ENCODE measurements at regions not wholly inside any gene's neighbourhood (a gene's known extent, or its start where the extent isn't known, plus 50 kb on each side); places are given as distances from the start of the nearest gene placed in this dataset.
"Not testable (repeated sequence)": the region's sequence is repeated elsewhere in the genome, so short reads cannot be mapped to it uniquely, and the experiment has no call there.

DNA sequence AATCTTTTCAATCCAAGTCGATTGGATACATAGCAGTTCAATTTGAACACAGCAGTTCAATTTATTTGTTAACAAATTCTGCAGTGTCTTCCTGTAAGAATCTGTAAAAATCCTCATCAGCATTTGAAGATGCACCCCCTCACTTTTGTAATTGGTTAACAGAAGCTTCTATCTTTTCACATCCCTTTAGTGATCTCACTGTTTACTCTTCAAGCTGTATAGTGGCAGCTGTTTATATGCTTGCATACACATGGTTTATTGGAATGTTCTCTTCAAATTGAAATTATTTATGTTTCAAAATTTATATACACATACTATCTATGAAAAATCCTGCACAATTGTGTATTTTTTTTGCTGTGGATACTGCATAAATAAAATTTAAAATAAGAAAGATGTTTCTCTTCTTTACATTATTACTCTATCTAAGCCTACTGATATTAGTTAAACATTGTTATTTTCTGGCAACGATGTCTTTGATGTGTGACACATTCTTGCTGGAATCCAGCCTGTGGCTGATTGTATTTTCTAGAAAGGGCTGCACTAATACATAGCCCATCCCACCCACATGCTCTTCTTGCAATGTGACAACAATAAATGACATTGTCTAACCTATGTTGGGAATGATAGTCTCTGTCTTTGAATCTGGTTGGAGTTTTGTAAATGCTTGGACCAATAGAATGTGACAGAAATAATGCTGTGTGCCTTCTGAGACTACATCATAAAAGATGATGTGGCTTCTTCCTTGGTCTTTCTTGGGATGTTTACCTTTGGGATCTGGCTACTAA, 573.0 kb downstream of the CD109 start:
- no peak for DNase-seq (ENCODE audit: extremely low spot score in 2 of 2)
- TF ChIP-seq, protein P1, sequence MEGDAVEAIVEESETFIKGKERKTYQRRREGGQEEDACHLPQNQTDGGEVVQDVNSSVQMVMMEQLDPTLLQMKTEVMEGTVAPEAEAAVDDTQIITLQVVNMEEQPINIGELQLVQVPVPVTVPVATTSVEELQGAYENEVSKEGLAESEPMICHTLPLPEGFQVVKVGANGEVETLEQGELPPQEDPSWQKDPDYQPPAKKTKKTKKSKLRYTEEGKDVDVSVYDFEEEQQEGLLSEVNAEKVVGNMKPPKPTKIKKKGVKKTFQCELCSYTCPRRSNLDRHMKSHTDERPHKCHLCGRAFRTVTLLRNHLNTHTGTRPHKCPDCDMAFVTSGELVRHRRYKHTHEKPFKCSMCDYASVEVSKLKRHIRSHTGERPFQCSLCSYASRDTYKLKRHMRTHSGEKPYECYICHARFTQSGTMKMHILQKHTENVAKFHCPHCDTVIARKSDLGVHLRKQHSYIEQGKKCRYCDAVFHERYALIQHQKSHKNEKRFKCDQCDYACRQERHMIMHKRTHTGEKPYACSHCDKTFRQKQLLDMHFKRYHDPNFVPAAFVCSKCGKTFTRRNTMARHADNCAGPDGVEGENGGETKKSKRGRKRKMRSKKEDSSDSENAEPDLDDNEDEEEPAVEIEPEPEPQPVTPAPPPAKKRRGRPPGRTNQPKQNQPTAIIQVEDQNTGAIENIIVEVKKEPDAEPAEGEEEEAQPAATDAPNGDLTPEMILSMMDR (IDR thresholded peaks at IDR 0.05), result no peak
- no peak for TF ChIP-seq POLR2A (IDR thresholded peaks at IDR 0.05)
- TF ChIP-seq POLR2AphosphoS5 (IDR thresholded peaks at IDR 0.05; ENCODE audit: insufficient read depth in 1 of 2, low read depth in 1 of 2), result no peak

DNA sequence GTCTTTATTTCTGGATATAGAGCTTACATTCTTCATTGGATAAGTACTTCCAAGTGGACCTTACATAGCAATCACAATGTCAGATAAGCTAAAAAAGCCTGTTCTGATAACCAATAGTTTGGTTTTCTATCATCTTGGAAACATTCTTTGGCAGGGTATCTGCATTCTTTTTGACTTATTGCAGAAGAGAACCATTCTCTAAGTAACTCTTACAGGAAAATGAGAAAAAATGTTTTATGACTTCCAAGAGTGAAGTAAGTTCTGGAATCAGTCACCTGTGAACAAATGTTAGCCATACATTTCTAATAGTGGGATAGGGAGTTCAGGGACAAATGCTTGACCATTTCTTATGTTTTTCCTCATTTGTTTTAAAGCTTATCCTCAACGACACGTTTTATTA, 564.0 kb downstream of the CD109 start:
- Histone ChIP-seq H3K9me3 (no peaks in the 10 kb centered on the region), H3K36me3 (no peaks in the 10 kb centered on the region), H3K27me3 (no peaks in the 10 kb centered on the region), H3K4me3 (no peak overlapping the region), H3K4me1 (no peaks in the 10 kb centered on the region), H3K27ac (no peak overlapping the region)
- DNase-seq (ENCODE audit: extremely low spot score in 2 of 2), result no peak
- intact Hi-C loops (cut with DNase I), result no loop called here
- TF ChIP-seq POLR2AphosphoS5 (IDR thresholded peaks at IDR 0.05; ENCODE audit: insufficient read depth in 1 of 2, low read depth in 1 of 2) (no peak), POLR2A (IDR thresholded peaks at IDR 0.05) (no peak)
- TF ChIP-seq, protein P1 (IDR thresholded peaks at IDR 0.05), result no peak

More for the DNA sequence above, 573.0 kb downstream of the CD109 start:
- no peaks in the 10 kb centered on the region for H3K9me3 ChIP-seq
- no peaks in the 10 kb centered on the region for H3K4me1 ChIP-seq
- no peak overlapping the region for H3K4me3 ChIP-seq
- H3K27ac ChIP-seq, result no peak overlapping the region
- no peaks in the 10 kb centered on the region for H3K36me3 ChIP-seq
- H3K27me3 ChIP-seq, result no peaks in the 10 kb centered on the region
- intact Hi-C loops (cut with DNase I), result no loop called here

DNA sequence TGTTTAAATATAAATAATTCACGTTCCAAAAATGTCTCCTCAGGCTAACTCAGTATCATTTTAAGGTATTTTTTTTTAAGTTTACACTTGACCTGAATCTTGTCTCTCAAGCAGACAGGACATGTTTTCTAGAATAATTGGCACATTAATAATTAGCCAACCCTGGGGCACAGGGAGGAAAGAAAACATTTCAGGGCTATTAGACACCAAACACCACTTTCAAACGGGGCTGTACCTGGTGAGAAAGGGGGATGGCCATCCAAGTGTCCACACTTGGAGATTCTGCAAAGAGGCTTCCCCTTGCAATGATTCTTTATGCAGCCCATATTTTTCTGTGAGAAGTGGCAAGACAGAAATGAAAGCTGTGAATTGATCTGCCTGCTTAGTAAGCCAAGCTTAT, 560.8 kb downstream of the CD109 start:
- H3K4me3 ChIP-seq, result no peak overlapping the region
- TF ChIP-seq POLR2A (IDR thresholded peaks at IDR 0.05) (no peak), POLR2AphosphoS5 (IDR thresholded peaks at IDR 0.05; ENCODE audit: insufficient read depth in 1 of 2, low read depth in 1 of 2) (no peak)
- TF ChIP-seq, protein P1 (IDR thresholded peaks at IDR 0.05), result no peak

DNA sequence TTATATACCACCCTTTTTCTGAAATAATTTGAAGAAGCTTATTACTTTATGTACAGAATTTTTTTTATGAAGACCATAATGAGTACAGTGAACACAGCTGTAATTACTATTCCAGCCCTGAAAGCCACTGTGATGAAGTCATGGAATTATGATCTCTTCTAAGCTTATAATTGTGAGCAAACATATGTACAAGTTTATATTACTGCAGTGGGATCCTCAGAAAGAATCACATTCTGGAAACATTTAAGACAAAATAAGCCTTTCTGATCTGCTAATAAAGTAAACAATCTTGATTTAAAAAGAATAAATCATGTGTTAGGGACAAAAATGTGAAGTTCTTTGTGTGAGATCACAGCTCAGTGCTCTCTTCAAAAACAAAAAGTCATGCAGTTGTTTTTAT, 560.4 kb downstream of the CD109 start:
- no peaks in the 10 kb centered on the region for H3K4me1 ChIP-seq
- no peaks in the 10 kb centered on the region for H3K9me3 ChIP-seq
- no peak for TF ChIP-seq POLR2A (IDR thresholded peaks at IDR 0.05)
- no peak for TF ChIP-seq POLR2AphosphoS5 (IDR thresholded peaks at IDR 0.05; ENCODE audit: insufficient read depth in 1 of 2, low read depth in 1 of 2)
- TF ChIP-seq, protein P1 (IDR thresholded peaks at IDR 0.05), result no peak
- no peak overlapping the region for H3K27ac ChIP-seq
- H3K4me3 ChIP-seq, result no peak overlapping the region
- intact Hi-C loops (cut with DNase I), result no loop called here
- no peaks in the 10 kb centered on the region for H3K36me3 ChIP-seq
- H3K27me3 ChIP-seq, result no peaks in the 10 kb centered on the region
- DNase-seq (ENCODE audit: extremely low spot score in 2 of 2), result no peak

More for the DNA sequence above, 560.8 kb downstream of the CD109 start:
- H3K27ac ChIP-seq, result no peak overlapping the region
- no peaks in the 10 kb centered on the region for H3K9me3 ChIP-seq
- H3K27me3 ChIP-seq, result no peaks in the 10 kb centered on the region
- DNase-seq (ENCODE audit: extremely low spot score in 2 of 2), result no peak
- H3K4me1 ChIP-seq, result no peaks in the 10 kb centered on the region
- intact Hi-C loops (cut with DNase I), result no loop called here
- no peaks in the 10 kb centered on the region for H3K36me3 ChIP-seq

DNA sequence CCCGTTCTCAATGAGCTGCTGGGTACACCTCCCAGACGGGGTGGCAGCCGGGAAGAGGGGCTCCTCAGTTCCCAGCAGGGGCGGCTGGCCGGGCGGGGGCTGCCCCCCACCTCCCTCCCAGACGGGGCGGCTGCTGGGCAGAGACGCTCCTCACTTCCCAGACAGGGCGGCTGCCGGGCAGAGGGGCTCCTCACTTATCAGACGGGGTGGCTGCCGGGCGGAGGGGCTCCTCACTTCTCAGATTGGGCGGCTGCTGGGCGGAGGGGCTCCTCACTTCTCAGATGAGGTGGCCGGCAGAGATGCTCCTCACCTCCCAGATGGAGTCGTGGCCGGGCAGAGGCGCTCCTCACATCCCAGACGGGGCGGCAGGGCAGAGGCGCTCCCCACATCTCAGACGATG, 559.0 kb downstream of the CD109 start:
- H3K36me3 ChIP-seq; H3K4me1 ChIP-seq; H3K27me3 ChIP-seq; H3K4me3 ChIP-seq; intact Hi-C loops (cut with DNase I); DNase-seq (ENCODE audit: extremely low spot score in 2 of 2); H3K27ac ChIP-seq; H3K9me3 ChIP-seq: not testable (repeated sequence)

DNA sequence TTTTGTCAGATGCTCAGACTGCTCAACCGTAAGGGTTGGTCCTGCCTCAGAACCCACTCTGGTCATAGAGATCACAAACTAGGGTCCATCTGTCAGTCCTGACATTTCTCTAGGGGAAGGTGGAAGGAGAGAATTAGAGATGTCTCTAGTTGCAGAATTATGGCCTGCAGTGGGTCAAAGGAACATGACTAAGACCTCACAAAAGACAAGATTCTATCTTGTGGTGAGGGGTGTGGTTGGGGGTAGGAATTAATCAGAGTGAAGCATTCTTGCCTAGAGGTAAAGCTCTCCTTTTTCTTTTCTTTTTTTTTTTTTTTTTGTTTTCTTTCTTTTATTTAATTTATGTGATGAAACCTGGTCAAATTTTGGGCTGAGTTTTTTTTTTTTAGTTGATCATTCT, 558.1 kb downstream of the CD109 start:
- H3K9me3 ChIP-seq; intact Hi-C loops (cut with DNase I); DNase-seq (ENCODE audit: extremely low spot score in 2 of 2); H3K4me1 ChIP-seq; H3K27ac ChIP-seq; H3K36me3 ChIP-seq; H3K4me3 ChIP-seq; H3K27me3 ChIP-seq: not testable (repeated sequence)

Measured in vagina (tissue), 2 donors.